Neural crest cell (in vitro differentiated cells): ENCODE measurements at regions not wholly inside any gene's neighbourhood (a gene's known extent, or its start where the extent isn't known, plus 50 kb on each side); places are given as distances from the start of the nearest gene placed in this dataset.
"Not testable (repeated sequence)": the region's sequence is repeated elsewhere in the genome, so short reads cannot be mapped to it uniquely, and the experiment has no call there.

Experiments
- DNase-seq: peaks from one replicate; pipeline ENCODE4 v3.0.0; 2021; ENCODE audit warnings: low read depth, mixed read lengths, low spot score
- H3K27ac Mint-ChIP-seq: one replicate; pipeline ENCODE4 v1.8.0; 2021; ENCODE audit warnings: mild to moderate bottlenecking, mixed read lengths; ENCODE audit not compliant: unreplicated experiment
- H3K27me3 Mint-ChIP-seq: 2 replicates; pipeline ENCODE4 v1.8.0; 2021; ENCODE audit warnings: low read depth, mild to moderate bottlenecking, mixed read lengths
- H3K36me3 Mint-ChIP-seq: 2 replicates; pipeline ENCODE4 v1.8.0; 2021; ENCODE audit warnings: low read depth, mild to moderate bottlenecking, mixed read lengths
- H3K4me1 Mint-ChIP-seq: 2 replicates; pipeline ENCODE4 v1.8.0; 2021; ENCODE audit warnings: mixed read lengths
- H3K4me3 Mint-ChIP-seq: one replicate; pipeline ENCODE4 v1.8.0; 2021; ENCODE audit warnings: mild to moderate bottlenecking, mixed read lengths
- H3K9me3 Mint-ChIP-seq: 2 replicates; pipeline ENCODE4 v1.8.0; 2021; ENCODE audit warnings: mixed read lengths
- CTCF ChIP-seq: fragments of 200-600 bp; sonication (generic); conservative IDR thresholded peaks from 2 replicates; pipeline ENCODE4 v1.5.0; 2021; ENCODE audit warnings: antibody characterized with exemption, mild to moderate bottlenecking

DNA sequence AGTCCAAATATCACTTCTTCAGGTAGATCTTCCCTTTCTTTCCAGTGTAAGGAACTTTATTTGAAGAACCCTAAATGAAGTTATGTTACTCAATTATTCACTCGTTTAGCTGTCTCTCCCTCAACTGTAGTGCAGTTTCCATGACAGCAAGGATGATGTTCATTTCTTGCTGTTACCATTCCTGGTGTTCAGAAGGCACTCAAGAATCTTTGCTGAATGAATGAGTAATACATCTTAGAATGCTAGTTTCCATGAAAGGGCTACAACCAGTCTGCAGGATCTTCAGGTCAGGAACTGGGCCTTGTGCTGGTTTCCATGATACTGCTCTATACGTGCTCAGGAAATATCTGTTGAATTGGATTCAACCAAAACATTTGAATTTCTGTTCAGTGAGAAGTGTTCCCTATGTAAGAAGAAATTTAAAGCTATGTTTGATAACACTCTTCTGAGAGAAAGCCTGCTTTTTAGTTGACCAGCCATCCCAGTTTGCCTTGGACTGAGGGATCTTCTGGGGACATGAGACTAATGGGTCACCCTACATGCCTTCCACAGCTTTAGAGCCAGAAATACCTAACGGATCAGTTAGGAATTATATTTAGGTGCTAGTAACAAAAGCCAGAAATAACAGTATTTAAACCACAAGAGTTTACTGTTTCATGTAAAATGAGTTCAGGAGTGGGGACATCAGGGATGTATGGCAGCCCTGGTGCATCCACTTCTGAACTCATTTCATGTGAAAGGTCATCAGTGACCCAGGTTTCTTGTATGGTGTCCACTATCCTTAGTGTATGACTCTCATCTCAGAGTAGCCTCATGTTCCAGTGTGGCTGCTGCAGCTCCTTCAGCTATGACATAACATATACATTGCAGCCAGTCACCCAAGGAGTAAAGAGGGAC lies 500.1 kb upstream of the SGCD start:
- Mint-ChIP-seq H3K9me3 (peaks cover 2% of the 10 kb centered on the region), H3K36me3 (no peaks in the 10 kb centered on the region), H3K4me3 (no peak overlapping the region), H3K27ac (no peak overlapping the region), H3K4me1 (no peaks in the 10 kb centered on the region), H3K27me3 (no peaks in the 10 kb centered on the region)
- no peak for DNase-seq
- no peak for TF ChIP-seq CTCF

GRCh38 chr5:155827508-155827815 lies 499.5 kb upstream of the SGCD start:
- H3K9me3 Mint-ChIP-seq, H3K36me3 Mint-ChIP-seq, DNase-seq, H3K27me3 Mint-ChIP-seq, H3K4me3 Mint-ChIP-seq, H3K4me1 Mint-ChIP-seq, H3K27ac Mint-ChIP-seq: not testable (repeated sequence)

DNA sequence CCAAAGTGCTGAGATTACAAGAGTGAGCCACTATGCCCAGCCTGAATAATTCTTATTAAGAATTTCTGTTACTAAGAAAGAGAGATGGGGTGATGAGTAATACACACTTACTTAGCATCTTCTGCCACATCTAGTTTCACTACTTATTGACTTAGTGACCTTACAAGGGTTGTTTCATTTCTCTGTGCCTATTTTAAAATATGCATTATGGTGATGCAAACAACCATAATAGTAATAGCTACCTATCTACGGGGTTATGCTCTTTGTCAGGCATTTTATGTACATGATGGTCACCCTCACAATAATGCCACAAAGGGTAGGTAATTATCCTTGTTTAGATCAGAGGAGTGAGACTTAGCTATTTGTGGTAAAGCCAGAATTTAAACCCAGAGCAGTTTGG lies 499.0 kb upstream of the SGCD start:
- Mint-ChIP-seq H3K4me1 (no peaks in the 10 kb centered on the region), H3K9me3 (peaks cover 2% of the 10 kb centered on the region), H3K36me3 (no peaks in the 10 kb centered on the region), H3K4me3 (no peak overlapping the region), H3K27me3 (no peaks in the 10 kb centered on the region), H3K27ac (no peak overlapping the region)
- no peak for DNase-seq
- no peak for TF ChIP-seq CTCF

GRCh38 chr5:155831491-155831890 lies 495.5 kb upstream of the SGCD start:
- H3K9me3 Mint-ChIP-seq, result no peaks in the 10 kb centered on the region
- H3K27ac Mint-ChIP-seq, result no peak overlapping the region
- no peaks in the 10 kb centered on the region for H3K36me3 Mint-ChIP-seq
- no peaks in the 10 kb centered on the region for H3K4me1 Mint-ChIP-seq
- DNase-seq, result no peak
- no peaks in the 10 kb centered on the region for H3K27me3 Mint-ChIP-seq
- no peak overlapping the region for H3K4me3 Mint-ChIP-seq
- TF ChIP-seq CTCF, result no peak

DNA sequence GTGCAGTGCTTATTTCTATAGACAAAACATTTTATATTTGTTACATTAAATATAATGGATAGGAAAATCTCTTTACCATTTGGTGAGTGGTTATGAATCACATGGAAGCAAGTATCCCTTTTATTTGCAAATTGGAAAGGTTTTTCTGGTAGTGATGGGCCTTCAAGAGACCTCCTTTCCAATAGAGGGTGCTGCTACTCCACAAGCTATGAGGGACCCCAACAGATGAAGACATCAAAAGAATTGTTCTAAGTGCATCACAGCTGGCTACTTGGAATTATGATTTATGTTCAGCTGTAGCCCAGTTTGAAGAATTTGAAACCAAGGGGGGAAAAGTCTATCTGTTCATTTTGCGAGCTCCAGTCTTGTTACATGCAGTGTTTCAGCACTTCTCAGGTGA lies 493.7 kb upstream of the SGCD start:
- no peak overlapping the region for H3K4me3 Mint-ChIP-seq
- H3K36me3 Mint-ChIP-seq, result no peaks in the 10 kb centered on the region
- DNase-seq, result no peak
- H3K27ac Mint-ChIP-seq, result no peak overlapping the region
- H3K4me1 Mint-ChIP-seq, result no peaks in the 10 kb centered on the region
- no peak for TF ChIP-seq CTCF
- no peaks in the 10 kb centered on the region for H3K27me3 Mint-ChIP-seq
- H3K9me3 Mint-ChIP-seq, result no peaks in the 10 kb centered on the region

- DNase-seq, result no peak
- TF ChIP-seq CTCF, result no peak
- Mint-ChIP-seq H3K9me3 (no peaks in the 10 kb centered on the region), H3K36me3 (no peaks in the 10 kb centered on the region), H3K4me1 (peaks cover 4% of the 10 kb centered on the region), H3K27me3 (no peaks in the 10 kb centered on the region), H3K27ac (no peak overlapping the region), H3K4me3 (no peak overlapping the region)
Observed at GRCh38 chr5:155834271-155834975, 492.5 kb upstream of the SGCD start.
